Stimulated activated CD4-positive, alpha-beta T cell treated with anti-CD3 and anti-CD28 coated beads, Interleukin-4, amount 100 ng/mL, for 1 hour (primary cell): ENCODE measurements at regions not wholly inside any gene's neighbourhood (a gene's known extent, or its start where the extent isn't known, plus 50 kb on each side); places are given as distances from the start of the nearest gene placed in this dataset.
"Not testable (repeated sequence)": the region's sequence is repeated elsewhere in the genome, so short reads cannot be mapped to it uniquely, and the experiment has no call there.

Experiments
- DNase-seq: peaks from one replicate; pipeline ENCODE4 v3.0.0-alpha.2; 2020

- no peak for DNase-seq
Measured at GRCh38 chr6:144630857-144631256, 345.7 kb downstream of the UTRN start.

- no peak for DNase-seq
Measured at GRCh38 chr6:144632266-144632665, 347.1 kb downstream of the UTRN start.

GRCh38 chr6:144633886-144634285 is 348.8 kb downstream of the UTRN start:
- DNase-seq, result no peak

- no peak for DNase-seq
Measured at GRCh38 chr6:144634371-144634770, 349.2 kb downstream of the UTRN start.

- no peak for DNase-seq
Measured at GRCh38 chr6:144635051-144635450, 349.9 kb downstream of the UTRN start.

- DNase-seq, result not testable (repeated sequence)
Measured at GRCh38 chr6:144636025-144636424, 350.9 kb downstream of the UTRN start.

GRCh38 chr6:144637541-144637940 is 352.4 kb downstream of the UTRN start:
- DNase-seq, result no peak

- no peak for DNase-seq
Measured at GRCh38 chr6:144639654-144640053, 354.5 kb downstream of the UTRN start.

GRCh38 chr6:144641286-144641685 is 356.2 kb downstream of the UTRN start:
- DNase-seq, result no peak

- no peak for DNase-seq
Measured at GRCh38 chr6:144644776-144645175, 359.6 kb downstream of the UTRN start.

- DNase-seq, result no peak
Measured at GRCh38 chr6:144646093-144647056, 361.2 kb downstream of the UTRN start.

GRCh38 chr6:144647406-144647964 is 362.4 kb downstream of the UTRN start:
- DNase-seq, result no peak

- DNase-seq, result no peak
Measured at GRCh38 chr6:144647971-144648651, 363.0 kb downstream of the UTRN start.

GRCh38 chr6:144649085-144649484 is 363.9 kb downstream of the UTRN start:
- DNase-seq, result no peak

GRCh38 chr6:144651234-144651633 is 366.1 kb downstream of the UTRN start:
- no peak for DNase-seq

- DNase-seq, result no peak
Measured at GRCh38 chr6:144652292-144652891, 367.3 kb downstream of the UTRN start.

GRCh38 chr6:144653885-144654505 is 368.9 kb downstream of the UTRN start:
- no peak for DNase-seq

- no peak for DNase-seq
Measured at GRCh38 chr6:144654506-144654905, 369.4 kb downstream of the UTRN start.

- no peak for DNase-seq
Measured at GRCh38 chr6:144655376-144655775, 370.2 kb downstream of the UTRN start.

GRCh38 chr6:144657691-144658090 is 372.6 kb downstream of the UTRN start:
- DNase-seq, result no peak

- DNase-seq, result no peak
Measured at GRCh38 chr6:144659202-144660182, 374.4 kb downstream of the UTRN start.
